Liver (tissue), 3 donors: ENCODE measurements at regions not wholly inside any gene's neighbourhood (a gene's known extent, or its start where the extent isn't known, plus 50 kb on each side); places are given as distances from the start of the nearest gene placed in this dataset.

Experiments
- EGR1 ChIP-seq, 2 donors: IDR thresholded peaks; 2 replicates each; pipeline ENCODE4 v1.6.1; 2016 to 2018; ENCODE audit warnings: antibody characterized with exemption in 2 of 2, low read depth in 2 of 2
- RAD21 ChIP-seq, 2 donors: IDR thresholded peaks; 2 replicates each; pipeline ENCODE4 v1.6.1; 2016; ENCODE audit warnings: antibody characterized with exemption in 2 of 2, mild to moderate bottlenecking in 2 of 2
- YY1 ChIP-seq: IDR thresholded peaks from 2 replicates; pipeline ENCODE4 v1.6.1; 2016; ENCODE audit warnings: antibody characterized with exemption, mild to moderate bottlenecking
- TF ChIP-seq, protein P1 (sequence below): fragments of 150-350 bp; IDR thresholded peaks from 2 replicates; pipeline ENCODE4 v1.5.1; 2017; ENCODE audit warnings: improper control_type of control experiment, low read depth, low read length; ENCODE audit not compliant: missing input control
- TF ChIP-seq, protein P2 (sequence below): IDR thresholded peaks from 2 replicates; pipeline ENCODE4 v1.6.1; 2016; ENCODE audit warnings: antibody characterized with exemption, mild to moderate bottlenecking
- donor health status: healthy.
- donor health status: healthy.

DNA sequence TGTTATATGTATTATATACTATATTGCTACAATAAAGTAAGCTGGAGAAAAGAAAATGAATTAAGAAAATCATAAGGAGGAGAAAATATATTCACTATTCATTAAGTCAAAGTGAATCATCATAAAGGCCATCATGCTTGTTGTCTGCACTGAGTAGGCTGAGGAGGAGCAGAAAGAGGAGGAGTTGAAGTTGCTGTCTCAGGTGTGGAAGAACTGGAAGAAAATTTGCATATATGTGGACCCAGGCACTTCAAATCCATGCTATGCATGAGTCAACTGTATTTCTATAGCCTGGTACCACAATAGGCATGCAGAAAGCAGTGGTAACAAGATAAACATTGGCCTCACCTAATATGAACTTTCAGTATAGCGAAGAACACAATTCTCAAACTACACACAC, 135.9 kb upstream of the SGCG start:
- TF ChIP-seq, protein P1, sequence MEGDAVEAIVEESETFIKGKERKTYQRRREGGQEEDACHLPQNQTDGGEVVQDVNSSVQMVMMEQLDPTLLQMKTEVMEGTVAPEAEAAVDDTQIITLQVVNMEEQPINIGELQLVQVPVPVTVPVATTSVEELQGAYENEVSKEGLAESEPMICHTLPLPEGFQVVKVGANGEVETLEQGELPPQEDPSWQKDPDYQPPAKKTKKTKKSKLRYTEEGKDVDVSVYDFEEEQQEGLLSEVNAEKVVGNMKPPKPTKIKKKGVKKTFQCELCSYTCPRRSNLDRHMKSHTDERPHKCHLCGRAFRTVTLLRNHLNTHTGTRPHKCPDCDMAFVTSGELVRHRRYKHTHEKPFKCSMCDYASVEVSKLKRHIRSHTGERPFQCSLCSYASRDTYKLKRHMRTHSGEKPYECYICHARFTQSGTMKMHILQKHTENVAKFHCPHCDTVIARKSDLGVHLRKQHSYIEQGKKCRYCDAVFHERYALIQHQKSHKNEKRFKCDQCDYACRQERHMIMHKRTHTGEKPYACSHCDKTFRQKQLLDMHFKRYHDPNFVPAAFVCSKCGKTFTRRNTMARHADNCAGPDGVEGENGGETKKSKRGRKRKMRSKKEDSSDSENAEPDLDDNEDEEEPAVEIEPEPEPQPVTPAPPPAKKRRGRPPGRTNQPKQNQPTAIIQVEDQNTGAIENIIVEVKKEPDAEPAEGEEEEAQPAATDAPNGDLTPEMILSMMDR = no peak
- TF ChIP-seq, protein P2, sequence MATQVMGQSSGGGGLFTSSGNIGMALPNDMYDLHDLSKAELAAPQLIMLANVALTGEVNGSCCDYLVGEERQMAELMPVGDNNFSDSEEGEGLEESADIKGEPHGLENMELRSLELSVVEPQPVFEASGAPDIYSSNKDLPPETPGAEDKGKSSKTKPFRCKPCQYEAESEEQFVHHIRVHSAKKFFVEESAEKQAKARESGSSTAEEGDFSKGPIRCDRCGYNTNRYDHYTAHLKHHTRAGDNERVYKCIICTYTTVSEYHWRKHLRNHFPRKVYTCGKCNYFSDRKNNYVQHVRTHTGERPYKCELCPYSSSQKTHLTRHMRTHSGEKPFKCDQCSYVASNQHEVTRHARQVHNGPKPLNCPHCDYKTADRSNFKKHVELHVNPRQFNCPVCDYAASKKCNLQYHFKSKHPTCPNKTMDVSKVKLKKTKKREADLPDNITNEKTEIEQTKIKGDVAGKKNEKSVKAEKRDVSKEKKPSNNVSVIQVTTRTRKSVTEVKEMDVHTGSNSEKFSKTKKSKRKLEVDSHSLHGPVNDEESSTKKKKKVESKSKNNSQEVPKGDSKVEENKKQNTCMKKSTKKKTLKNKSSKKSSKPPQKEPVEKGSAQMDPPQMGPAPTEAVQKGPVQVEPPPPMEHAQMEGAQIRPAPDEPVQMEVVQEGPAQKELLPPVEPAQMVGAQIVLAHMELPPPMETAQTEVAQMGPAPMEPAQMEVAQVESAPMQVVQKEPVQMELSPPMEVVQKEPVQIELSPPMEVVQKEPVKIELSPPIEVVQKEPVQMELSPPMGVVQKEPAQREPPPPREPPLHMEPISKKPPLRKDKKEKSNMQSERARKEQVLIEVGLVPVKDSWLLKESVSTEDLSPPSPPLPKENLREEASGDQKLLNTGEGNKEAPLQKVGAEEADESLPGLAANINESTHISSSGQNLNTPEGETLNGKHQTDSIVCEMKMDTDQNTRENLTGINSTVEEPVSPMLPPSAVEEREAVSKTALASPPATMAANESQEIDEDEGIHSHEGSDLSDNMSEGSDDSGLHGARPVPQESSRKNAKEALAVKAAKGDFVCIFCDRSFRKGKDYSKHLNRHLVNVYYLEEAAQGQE = no peak
- TF ChIP-seq RAD21 (IDR thresholded peaks at IDR 0.05) (no peak), EGR1 (IDR thresholded peaks at IDR 0.05; ENCODE audit: low read depth in 2 of 2) (no peak), YY1 (no peak)
